ENCODE measurements at regions not wholly inside any gene's neighbourhood (a gene's known extent, or its start where the extent isn't known, plus 50 kb on each side); places are given as distances from the start of the nearest gene placed in this dataset.

- DNase-seq (ENCODE audit: low read depth) = no peak
- no peak for TF ChIP-seq CTCF (IDR thresholded peaks at IDR 0.05; ENCODE audit: low read length, missing control alignments)
- no peak overlapping the region for H3K4me3 ChIP-seq (replicated peaks; ENCODE audit: low read depth, low read length)
Observed at GRCh38 chr1:238201992-238202391, 311.3 kb upstream of the ZP4 start.

GRCh38 chr1:238199325-238199724, 308.6 kb upstream of the ZP4 start:
- H3K4me3 ChIP-seq (replicated peaks; ENCODE audit: low read depth, low read length) = no peak overlapping the region
- no peak for TF ChIP-seq CTCF (IDR thresholded peaks at IDR 0.05; ENCODE audit: low read length, missing control alignments)
- no peak for DNase-seq (ENCODE audit: low read depth)

GRCh38 chr1:238196516-238196915, 305.8 kb upstream of the ZP4 start:
- TF ChIP-seq CTCF (IDR thresholded peaks at IDR 0.05; ENCODE audit: low read length, missing control alignments) = no peak
- no peak for DNase-seq (ENCODE audit: low read depth)
- H3K4me3 ChIP-seq (replicated peaks; ENCODE audit: low read depth, low read length) = no peak overlapping the region

GRCh38 chr1:238191170-238191569, 300.4 kb upstream of the ZP4 start:
- no peak for DNase-seq (ENCODE audit: low read depth)
- TF ChIP-seq CTCF (IDR thresholded peaks at IDR 0.05; ENCODE audit: low read length, missing control alignments) = no peak
- H3K4me3 ChIP-seq (replicated peaks; ENCODE audit: low read depth, low read length) = no peak overlapping the region

- no peak for TF ChIP-seq CTCF (IDR thresholded peaks at IDR 0.05; ENCODE audit: low read length, missing control alignments)
- H3K4me3 ChIP-seq (replicated peaks; ENCODE audit: low read depth, low read length) = no peak overlapping the region
- DNase-seq (ENCODE audit: low read depth) = no peak
Observed at GRCh38 chr1:238187575-238187949, 296.8 kb upstream of the ZP4 start.

- no peak overlapping the region for H3K4me3 ChIP-seq (replicated peaks; ENCODE audit: low read depth, low read length)
- no peak for TF ChIP-seq CTCF (IDR thresholded peaks at IDR 0.05; ENCODE audit: low read length, missing control alignments)
- DNase-seq (ENCODE audit: low read depth) = no peak
Observed at GRCh38 chr1:238186887-238187574, 296.3 kb upstream of the ZP4 start.

- no peak for TF ChIP-seq CTCF (IDR thresholded peaks at IDR 0.05; ENCODE audit: low read length, missing control alignments)
- DNase-seq (ENCODE audit: low read depth) = no peak
- no peak overlapping the region for H3K4me3 ChIP-seq (replicated peaks; ENCODE audit: low read depth, low read length)
Observed at GRCh38 chr1:238177960-238178645, 287.4 kb upstream of the ZP4 start.

Data from fibroblast of pulmonary artery (primary cell).